ENCODE measurements at regions not wholly inside any gene's neighbourhood (a gene's known extent, or its start where the extent isn't known, plus 50 kb on each side); places are given as distances from the start of the nearest gene placed in this dataset.
"Not testable (repeated sequence)": the region's sequence is repeated elsewhere in the genome, so short reads cannot be mapped to it uniquely, and the experiment has no call there.

DNA sequence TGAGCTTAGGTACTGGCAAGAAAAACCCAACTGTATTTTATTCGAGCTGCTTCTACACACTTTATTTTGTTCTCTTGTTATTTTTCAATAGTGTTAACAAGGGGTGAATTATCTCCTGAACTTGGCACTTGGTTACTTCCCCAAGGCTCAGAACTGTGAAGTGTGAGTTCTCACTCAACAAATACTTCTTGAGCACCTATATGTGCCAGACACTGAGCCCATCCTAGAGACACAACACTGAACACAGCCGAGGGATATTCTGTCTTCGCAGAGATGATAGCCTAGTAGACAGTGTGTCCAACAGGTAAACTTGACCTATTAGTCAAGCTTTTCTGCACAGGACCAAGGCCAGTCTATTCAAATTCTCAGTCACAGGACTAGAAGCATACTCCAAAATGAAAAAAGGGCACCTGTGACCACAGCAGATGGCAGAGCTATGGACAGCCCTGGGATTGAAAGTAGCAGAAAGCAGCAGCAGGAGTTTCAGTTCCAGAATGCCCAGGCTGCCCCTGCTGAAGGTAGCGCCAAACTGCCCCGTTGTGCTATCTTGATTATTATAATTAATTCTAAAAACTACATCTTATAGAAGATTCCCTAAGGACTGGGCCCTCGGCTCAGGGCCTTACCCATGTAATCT lies 77.8 kb upstream of the TAB2 start:
- DNase-seq (ENCODE audit: low spot score): no peak

DNA sequence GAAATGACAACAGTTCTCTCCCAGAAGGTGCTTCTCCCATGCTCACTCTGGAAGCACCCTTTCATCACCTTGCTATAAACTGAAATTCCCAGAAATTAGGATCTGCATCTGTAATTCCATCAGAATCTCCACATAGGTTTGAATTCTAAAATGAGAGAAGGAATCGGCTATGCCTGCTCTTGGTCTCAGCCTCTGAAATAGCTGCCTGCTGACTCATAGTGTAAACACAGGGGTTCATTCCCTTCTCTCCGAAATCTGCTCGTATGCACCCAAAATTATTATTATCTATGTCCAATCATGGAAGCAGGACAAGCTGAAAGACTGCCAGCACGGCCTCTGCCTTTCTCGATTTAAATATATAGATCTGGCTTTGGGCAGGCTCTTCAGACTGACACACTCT lies 74.6 kb upstream of the TAB2 start:
- DNase-seq (ENCODE audit: low spot score): no peak

DNA sequence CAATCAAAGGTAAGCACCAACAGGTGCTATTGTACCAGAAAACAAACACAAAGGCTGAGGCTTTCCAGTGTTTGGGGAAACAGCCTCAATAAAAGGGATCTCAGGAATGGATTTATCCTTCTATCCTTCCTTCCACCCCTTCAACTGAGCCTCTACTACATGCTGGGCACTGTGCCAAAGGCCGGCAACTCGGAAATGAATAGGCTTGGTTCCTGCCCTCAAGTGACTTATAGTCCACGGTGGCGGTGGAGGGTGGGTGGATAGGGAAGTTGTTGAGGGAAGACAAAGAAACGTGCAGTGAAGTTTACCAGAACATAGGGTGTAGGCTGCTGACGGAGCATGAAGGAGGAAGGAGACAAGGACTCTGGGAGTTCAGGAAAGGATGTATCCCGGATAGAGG lies 73.4 kb upstream of the TAB2 start:
- DNase-seq (ENCODE audit: low spot score): no peak

DNA sequence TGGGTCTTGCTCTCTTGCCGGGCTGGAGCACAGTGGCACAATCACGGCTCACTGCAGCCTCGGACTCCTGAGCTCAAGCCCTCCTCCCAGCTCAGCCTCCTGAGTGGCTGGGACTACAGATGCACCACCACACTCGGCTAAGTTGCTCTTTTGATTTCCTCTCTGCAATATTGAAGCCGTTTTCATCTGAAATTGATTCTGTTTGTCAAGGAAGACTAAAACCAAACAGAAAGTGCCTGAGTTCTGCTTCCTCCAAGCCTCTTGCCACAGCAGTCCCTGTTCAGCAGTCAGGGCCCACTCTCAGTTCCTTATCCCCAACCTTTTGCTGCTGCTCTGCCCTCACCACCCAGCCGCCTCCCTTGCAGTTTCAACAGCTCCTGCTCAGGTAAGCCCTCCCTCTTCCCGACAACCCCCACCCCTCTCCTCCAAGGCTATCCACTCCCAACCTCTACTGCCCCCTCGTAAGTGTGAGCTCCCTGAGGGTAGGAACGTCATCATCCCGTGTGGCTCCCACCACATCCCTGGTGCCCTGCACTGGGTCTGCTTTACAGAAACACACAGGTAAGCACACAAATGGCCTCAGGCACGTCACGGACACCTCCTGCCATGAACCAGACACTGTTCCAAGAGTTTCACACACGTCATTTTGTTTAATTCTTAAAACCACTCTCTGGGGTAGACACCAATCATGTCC lies 70.7 kb upstream of the TAB2 start:
- DNase-seq (ENCODE audit: low spot score): no peak

DNA sequence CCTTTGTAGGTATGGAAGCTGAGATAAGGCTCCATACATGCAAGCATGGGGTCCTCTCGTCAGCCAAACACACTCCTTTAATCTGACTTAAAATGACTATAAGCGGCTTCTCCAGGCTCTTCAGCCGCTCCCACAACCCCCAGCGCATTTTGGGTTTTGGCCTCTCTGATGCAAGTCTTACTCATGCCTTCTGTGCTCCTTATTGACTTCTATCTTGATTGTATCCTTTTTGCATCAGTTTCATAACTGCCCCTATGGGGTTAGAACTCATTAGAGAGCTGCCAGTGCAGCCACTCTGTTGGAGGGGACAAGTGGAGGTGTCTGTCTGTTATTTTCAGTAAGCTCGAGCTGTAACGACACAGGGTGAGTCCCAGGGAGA lies 70.1 kb upstream of the TAB2 start:
- no peak for DNase-seq (ENCODE audit: low spot score)

DNA sequence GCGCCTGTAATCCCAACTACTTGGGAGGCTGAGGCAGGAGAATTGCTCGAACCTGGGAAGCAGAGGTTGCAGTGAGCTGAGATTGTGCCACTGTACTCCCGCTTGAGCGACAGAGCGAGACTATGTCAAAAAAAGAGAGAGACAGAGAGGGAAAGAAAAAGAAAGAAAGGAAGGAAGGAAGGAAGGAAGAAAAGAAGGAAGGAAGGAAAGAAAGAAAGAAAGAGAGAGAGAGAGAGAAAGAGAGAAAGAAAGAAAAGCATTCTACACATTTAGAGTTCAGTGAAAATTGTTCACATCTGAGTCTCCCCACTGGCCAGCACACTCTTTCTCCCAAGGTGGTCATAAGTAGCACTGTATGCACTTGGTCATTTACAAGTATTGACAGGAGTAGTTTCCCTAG lies 69.2 kb upstream of the TAB2 start:
- DNase-seq (ENCODE audit: low spot score): not testable (repeated sequence)

DNA sequence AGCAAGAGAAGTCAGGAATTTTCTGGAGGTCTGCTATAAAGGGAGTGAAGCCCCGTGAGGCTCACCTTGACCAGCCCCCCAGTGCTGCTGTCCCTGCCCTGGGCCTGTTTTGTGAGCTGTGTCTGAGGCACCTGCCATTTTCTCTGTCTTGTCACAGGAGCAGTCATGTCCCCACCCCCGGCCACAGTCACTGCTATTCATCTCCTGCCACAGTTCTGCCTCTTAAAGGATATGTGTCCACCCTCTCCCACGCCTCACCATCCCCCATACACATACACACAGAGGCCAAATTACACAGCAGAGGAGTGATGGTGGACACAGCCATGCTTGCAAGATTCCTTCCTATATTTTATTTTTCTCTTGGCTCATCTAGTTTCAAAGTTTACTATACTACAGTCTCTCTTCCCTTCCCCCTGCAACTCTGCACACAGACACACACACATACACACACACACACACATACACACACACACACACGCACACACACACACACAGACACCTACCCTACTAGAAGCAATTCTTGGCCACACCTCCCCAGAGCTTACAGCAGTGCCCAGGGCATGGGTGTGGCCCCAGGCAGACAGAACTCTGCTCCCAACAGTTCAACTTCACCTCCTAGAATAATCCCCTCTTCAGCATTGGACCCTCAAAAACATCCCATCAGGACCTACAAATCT lies 68.7 kb upstream of the TAB2 start:
- no peak for DNase-seq (ENCODE audit: low spot score)

DNA sequence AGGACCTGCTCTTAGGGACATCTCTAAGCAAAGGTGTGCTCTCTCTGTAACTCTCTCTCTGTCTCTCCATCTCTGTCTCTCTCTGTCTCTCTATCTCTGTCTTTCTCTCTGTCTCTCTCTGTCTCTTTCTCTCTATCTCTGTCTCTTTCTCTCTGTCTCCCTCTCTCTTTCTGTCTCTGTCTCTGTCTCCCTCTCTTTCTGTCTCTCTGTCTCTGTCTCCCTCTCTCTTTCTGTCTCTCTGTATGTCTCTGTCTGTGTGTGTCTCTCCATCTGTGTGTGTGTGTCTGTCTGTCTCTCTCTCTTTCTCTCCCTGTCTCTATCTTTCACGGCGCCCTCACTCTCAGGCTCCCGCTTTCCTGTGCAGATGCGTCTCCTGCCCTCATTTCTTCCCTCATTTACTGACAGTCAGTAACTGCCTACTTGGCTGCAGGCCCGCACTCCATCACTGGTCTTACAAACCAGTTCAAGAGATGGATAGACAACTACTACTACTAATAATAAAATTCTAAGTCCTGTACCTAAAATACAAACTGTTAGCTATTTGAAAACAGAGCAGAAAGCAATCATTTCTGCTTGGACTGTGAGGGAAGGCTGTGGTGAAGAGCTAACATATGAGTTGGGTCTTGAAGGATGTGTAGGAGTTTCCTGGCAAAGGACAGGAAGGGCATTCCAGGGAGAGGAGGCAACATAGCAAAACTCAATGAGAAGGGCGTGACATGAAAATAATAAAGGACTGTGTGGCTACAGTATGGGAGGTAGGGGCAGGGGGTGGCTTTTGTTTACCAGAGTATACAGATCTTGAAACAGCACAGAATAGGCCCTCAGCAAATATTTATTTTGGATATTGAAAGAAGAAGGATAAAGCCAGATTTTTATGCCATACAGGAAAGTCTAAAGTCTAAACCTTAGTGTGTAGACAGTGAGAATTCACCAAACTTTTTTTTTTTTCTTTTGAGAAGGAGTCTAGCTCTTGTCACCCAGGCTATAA lies 67.8 kb upstream of the TAB2 start:
- DNase-seq (ENCODE audit: low spot score): no peak

DNA sequence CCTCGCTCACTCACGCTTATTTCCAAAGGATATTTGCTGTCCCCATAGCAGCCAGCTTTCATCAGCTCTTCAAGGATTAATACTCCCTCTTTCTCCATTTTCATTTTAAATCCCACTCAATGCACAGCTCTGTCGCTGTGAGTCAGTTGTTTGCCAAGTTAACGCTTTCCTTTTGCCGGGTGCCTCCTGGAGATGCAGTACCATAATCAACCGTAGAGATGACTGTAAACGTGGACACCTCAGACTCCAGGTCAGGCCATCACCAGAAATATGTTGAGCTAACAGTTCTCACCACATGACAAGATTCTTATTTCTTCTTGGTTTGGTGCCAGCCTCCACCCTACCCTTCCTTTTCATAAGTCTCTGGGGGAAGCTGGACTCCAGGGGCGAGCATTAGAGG lies 66.6 kb upstream of the TAB2 start:
- DNase-seq (ENCODE audit: low spot score): no peak

DNA sequence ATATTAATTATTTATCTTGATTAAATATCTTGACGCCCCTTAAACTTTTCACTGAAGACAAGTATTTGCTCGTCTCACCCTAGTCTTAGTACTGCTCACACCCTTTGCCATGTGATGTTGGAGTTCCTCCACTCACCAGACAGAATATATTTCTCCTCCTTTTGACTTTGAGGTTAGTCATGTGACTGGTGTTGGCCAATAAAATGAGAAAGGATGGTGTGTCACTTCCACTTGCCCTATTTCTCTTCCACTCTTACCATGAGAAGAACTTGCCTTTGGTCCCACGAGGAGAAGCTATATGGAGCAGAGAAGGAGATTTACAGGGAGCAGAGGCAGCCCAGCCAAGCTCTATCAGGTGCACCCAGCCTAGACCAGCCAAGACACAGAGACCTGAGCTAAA lies 64.9 kb upstream of the TAB2 start:
- no peak for DNase-seq (ENCODE audit: low spot score)

DNA sequence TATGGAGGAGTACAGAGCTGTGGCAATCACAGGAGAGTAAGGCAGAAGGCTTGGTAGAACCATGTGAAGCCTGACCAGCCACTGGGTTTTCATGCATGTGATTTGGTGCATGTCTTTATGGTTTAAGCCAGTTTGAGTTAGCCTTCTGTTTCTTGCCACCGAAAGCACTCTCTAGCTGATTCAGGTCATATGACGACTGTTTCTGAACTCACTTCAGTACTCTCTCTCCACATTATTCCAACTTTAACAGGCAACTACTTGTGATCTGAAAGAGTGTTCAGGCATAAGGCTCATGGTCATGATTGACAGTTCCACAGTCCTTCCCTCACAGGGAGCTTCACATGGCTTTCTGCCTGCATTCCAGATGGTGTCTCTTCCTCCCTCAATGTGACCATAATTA lies 63.3 kb upstream of the TAB2 start:
- DNase-seq (ENCODE audit: low spot score): no peak

DNA sequence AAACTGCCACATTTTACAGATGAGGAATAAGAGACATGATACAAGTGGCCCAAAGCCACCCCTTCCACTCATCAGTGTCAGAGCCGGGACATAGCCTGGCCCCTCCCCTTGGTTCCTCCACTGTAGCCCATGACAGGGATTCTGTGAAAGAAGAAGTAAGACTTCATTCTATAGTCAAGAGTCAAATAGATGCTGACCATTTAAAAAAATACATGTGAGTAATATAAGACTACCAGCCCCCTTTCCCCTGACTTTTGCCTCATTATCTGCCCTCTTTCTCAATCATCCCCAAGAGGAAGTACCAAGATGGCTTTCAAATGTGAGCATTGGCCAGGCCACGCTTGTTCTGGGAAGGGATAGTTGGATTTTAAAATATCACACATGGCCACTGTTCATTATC lies 57.8 kb upstream of the TAB2 start:
- no peak for DNase-seq (ENCODE audit: low spot score)

DNA sequence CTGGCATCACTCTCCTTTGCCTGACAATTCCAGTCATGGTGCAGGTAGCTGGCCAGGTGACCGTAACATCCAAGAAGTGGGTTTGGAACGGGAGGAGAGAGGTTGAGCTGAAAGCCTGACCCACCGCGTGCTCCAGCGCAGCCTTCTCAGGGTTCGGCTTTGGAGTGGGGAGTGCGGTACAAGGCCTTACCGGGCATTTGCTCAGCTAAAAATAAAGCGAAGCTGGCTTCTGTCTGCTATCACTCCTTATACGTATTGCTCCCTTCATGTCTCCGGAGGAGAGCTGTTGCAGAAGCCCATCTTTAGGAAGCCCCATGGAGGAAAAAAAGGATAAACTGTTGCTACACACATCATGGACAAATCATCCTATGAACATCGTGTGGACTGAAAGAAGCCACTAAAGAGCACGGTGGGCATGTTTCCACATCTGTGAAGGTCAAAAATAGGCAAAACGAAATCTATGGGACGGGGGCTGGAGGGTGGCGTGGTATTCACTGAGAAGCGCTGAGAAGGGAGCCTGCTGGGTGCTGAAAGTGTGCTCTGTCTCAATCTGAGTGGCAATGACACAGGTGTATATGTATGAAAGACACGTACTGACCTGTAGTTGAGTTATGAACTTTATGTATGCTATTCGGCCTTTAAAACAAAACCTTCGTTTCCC lies 57.2 kb upstream of the TAB2 start:
- no peak for DNase-seq (ENCODE audit: low spot score)

DNA sequence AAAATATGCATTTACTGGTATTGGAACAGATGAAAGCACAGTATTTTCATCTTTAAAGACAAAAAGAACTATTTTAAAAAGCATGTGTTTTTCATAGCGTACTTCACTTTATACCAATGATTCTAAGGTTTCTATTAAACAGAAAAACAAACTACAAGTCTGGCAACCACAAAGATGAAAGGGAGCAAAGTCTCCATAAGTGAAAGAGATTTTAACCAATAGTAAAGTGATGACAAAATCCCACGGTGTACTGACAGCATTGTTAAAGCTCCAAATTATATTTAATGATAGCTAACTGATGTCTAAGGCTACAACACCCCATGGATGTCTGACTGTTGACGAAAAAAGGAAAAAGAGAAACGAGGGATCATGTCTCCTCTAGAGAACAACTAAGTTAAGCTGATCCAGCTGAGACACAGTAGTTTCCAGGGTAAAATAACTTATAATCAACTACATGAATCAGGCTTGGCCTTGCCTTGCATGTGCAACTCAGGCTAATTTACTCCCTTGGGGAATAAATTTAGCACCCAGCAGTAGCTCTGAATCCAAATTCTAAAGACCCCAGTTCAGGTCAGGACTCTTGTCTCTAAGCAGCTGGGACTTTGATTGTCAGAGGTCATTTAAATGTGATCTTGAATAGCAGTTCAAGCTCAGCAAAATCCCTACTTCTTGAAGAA lies 56.0 kb upstream of the TAB2 start:
- DNase-seq (ENCODE audit: low spot score): no peak

DNA sequence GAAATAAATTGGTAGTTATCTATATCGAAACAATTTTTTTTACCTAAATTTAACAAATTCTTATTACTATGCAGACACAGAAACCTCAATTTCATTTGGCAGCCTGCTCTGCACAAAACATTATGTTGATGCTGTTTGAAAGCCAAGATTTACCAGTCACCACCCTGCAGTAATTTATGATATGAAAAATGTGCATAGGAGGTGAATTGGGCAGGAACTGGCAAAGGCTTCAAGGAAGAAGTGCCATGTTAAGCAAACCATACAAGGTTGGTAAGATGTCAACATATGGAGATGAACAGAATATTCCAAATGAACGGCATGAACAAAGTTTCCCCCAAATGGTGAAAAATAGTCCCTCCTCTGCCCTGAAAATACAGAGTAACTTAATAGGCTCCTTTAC lies 54.2 kb upstream of the TAB2 start:
- no peak for DNase-seq (ENCODE audit: low spot score)

DNA sequence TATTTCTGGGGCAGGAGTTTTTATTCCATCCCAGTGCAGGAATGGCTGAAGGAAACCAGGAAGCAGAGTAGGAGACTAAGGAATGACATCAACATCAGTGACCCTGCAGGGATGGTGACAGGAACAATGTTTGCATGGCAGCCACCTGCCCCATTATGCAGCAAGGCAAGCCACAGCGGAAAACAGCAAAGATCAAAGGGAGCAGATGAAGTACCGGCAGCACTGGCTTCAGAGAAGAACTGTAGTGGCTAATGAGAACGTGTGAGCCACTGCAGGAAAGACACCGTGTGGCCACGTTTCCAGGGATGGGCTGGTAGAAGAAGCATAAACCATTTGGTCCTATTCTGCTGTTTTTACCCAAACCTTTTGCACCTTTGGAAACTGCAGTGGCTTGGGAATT lies 52.9 kb upstream of the TAB2 start:
- no peak for DNase-seq (ENCODE audit: low spot score)

DNA sequence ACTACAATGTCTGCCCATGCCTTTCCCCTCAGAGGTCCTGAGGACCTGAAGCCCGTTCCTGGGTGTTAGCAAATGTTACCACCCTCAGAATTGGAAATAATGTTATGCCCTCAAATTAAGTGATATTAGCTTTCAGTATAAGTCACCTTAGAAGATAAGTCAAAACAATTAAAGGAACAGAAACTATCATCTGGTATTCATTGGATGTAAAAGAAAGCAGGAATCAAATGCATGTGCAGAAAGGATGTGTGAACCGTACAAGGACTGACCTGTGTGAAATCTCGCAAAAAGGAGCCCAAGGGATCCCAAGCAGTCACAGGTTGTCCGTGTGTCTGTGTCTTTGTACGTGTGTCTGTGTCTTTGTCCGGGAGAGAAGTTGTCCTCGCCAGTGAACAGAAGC lies 51.6 kb upstream of the TAB2 start:
- no peak for DNase-seq (ENCODE audit: low spot score)

DNA sequence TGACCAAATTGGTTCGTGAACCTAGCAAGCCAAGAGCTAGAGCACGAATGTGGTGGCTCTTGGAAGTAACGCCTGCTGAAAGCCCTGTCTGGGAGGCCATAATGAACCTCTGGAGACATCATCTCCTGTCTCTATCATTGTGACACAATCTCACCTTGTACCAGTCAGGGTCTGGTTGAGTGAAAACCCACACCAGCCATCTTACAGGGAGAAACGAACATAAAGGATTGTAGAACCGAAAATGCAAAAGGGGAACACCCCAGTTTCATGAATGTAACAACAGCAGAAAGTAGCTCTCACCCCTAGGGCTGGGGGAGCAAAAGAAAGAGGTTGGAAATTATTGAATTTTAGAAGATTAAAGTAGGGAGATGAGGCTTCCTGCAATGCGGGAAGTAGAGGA lies 50.9 kb upstream of the TAB2 start:
- no peak for DNase-seq (ENCODE audit: low spot score)

DNA sequence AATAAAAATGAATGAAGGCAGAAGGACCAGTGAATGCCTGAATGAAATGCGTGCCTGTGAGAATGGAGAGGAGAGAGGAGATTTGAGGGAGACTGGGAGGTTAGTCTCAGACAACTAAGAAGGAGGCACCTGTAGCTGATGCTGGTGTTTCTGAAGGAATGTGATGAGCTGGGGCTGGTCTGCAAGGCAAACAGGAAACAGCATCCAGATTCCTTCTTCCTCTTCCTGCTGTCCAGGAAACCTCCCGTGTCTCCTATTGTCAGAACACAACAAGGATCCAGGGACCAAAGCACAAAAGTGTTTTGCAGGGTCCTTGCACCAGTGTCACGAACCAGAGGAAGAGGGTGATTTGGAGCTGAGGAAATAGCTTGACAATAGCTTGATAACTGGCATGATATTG lies 50.4 kb upstream of the TAB2 start:
- DNase-seq (ENCODE audit: low spot score): no peak

DNA sequence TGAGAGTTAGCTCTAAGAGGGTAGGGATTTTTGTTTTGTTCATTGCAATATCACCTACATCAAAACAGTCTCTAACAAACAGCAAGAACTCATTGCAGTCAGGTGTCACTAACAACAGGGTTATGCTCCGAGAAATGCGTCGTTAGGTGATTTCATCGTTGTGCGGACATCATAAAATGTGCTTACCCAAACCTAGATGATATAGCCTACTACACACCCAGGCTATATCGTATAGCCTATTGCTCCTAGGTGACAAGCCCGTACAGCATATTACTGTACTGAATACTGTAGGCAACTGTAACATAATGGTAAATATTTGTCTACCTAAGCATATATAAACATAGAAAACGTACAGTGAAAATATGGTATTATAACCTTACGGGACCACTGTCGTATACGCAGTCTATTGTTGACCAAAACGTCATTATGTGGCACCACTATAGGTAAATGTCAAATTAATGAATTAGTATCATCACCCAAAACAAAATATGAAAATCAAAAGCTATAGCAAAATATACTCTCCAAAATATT lies 49.9 kb upstream of the TAB2 start:
- DNase-seq (ENCODE audit: low spot score): no peak

All from COLO829 (cell line).